ENCODE measurements at regions not wholly inside any gene's neighbourhood (a gene's known extent, or its start where the extent isn't known, plus 50 kb on each side); places are given as distances from the start of the nearest gene placed in this dataset.

DNA sequence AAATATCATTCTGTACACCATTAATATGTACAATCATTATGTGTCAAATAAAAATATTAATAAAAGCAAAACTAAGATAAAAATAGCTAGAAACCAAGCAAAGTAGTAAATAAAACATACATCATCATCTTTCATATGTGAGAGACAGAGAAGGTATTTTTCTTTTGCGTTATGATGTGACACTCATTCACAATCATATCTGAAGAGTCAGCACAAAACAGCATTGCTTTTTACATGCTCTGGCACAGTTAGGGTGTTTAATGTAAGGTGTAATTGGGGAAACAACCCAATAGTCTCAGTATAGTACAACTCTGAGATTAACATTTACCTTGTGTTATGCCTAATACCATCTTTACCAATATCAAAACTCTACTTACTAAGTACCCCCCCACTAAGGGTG, 376.6 kb downstream of the TMA16 start:
- DNase-seq (ENCODE audit: low read depth), result no peak

DNA sequence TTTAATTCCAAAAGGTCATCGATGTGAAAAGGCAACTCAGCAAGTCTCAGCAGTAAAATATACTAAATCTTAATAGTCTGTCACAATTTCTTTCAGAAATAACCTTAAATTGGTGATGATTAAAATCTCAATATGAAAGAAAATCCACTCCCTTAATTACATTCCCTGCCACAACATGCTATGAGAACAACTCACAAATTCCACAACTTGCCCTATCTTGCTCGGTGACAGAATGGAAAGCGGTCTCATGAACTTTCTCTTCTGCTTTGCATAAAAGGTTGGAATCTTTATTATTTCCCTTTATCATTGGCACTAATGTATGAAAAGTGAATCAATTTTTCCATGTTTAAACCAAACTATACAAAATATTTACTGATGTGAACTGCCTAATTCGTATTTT, 380.8 kb downstream of the TMA16 start:
- no peak for DNase-seq (ENCODE audit: low read depth)

DNA sequence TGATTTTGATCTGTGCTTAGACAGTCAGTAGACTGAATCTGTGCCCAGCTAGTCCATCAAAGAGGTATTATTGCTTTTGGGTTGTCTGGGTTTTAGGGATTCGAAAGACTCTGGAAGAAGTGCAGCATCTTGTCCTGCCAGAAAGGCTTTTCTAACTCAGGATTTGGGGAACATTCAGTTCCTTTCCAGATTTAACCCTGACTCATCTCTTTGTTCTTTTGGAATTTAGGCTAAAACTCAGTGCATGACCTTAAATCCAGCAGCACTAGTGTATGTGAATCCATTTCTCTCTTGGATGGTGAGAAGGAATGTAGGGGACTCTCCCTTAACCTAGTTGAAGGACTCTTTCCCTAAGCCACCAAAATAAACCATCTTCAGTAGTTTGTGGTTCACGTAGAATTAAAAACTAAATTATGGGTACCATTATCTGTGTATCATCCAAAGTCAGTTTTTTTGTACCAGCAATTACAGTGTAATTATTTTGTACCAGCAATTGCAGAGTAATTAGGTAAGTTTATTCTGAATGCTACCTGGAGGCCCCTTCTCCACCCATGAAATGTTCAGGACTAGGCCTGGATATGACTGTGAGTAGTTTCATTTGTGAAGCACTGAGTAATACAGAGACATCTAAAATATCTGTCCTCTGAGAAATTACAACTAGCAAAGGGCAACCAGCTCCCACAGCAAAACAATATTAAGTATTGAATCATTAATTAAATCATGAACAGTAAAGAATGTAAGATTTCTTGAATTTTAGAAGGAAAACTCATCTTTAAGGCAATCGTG, 384.0 kb downstream of the TMA16 start:
- DNase-seq (ENCODE audit: low read depth), result no peak

DNA sequence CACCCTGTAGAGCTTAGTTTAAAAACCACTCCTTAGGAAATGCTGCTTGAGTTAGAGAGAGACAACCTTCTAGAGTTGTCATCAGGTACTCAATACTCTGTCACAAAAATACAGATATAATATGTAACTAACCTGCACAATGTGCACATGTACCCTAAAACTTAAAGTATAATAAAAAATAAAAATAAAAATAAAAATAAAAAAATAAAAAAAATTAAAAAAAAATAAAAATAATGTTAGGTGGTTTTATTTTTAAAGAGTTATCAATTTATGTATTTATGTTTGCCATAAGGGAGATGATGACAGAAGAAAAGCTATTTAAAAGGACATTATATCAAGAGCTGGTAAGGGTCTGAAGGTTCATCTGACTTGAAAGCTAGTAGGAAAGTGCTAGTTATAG, 397.9 kb downstream of the TMA16 start:
- DNase-seq (ENCODE audit: low read depth), result no peak

- no peak for DNase-seq (ENCODE audit: low read depth)
Measured at GRCh38 chr4:163895378-163896005, 401.0 kb downstream of the TMA16 start.

GRCh38 chr4:163901319-163901718, 406.8 kb downstream of the TMA16 start:
- no peak for DNase-seq (ENCODE audit: low read depth)

GRCh38 chr4:163902417-163902816, 407.9 kb downstream of the TMA16 start:
- no peak for DNase-seq (ENCODE audit: low read depth)

DNA sequence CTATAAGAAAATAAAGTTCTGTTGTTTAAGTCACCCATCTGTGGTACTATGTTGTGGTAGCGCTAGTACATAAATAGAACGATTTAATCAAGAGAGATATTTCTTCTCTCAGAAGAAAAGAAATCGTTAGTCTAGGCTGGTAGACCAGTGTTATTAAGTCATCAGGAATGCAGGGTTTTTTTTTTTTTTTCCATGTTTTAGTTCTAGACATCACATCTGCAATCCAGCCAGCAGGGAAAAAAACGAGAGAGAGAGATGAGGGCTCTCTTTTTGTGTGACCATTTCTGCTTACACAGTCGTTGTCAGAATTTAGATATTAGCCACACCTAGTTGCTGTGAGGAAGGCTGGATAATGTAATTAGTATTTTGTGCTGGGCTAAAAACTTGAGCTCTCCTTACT, 417.4 kb downstream of the TMA16 start:
- no peak for DNase-seq (ENCODE audit: low read depth)

DNA sequence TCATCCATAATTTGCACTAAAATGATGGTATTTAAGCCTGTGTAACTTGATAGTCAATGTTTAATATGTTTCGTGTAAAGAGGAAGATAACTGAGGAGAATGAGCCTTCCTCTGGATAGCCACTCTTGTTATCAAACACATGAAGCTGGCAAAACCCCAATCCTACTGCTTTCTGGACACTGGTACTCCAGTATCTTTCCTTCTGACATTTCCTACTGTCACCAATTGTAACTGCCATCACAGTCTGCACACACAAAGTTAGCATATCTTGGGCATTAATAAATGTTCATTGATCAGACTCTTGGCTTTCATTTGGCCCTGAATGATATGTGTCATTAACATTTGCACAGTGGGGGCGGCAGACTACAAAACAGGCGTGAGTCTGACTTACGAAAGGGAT, 419.1 kb downstream of the TMA16 start:
- DNase-seq (ENCODE audit: low read depth), result no peak

- no peak for DNase-seq (ENCODE audit: low read depth)
Measured at GRCh38 chr4:163915896-163916295, 421.4 kb downstream of the TMA16 start.

GRCh38 chr4:163920426-163920825, 425.9 kb downstream of the TMA16 start:
- DNase-seq (ENCODE audit: low read depth), result no peak

- DNase-seq (ENCODE audit: low read depth), result no peak
Measured at GRCh38 chr4:163922302-163922701, 427.8 kb downstream of the TMA16 start.

DNA sequence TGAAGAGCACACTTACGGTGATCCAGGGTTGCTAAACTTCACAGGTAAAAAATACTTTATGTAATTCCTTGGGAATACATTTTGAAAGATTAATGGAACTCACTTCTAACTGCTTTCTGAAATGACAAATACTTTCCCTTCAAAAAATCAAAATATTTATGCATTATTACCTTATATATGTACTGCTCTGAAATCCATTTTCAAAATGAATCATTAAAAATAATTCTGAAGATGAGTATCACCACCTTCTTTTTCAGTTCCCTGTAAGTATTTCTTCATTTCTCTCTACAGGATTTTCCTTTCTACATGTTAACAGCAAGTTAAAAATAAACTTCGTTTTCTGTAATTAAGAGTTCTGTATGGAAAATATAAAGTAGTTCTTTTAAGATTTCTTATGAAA, 428.6 kb downstream of the TMA16 start:
- no peak for DNase-seq (ENCODE audit: low read depth)

DNA sequence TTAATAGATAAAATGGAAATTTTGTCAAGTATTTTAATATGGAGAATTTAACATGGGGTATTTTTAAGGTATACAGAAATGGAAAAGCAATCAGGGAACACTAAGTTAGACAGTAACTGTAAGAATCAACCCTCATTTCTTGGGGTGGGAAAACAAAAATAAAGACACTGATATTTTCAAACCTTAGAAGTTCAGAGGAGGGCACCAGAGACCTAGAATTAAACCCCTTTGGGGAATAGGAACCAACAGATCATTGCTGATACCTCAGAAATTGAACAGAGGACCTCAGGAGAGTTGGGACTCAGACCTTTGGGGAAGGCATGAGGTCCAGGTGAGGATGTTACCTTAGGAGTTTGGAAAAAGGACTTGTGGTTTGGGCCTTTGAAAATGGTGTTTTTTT, 435.6 kb downstream of the TMA16 start:
- DNase-seq (ENCODE audit: low read depth), result no peak

DNA sequence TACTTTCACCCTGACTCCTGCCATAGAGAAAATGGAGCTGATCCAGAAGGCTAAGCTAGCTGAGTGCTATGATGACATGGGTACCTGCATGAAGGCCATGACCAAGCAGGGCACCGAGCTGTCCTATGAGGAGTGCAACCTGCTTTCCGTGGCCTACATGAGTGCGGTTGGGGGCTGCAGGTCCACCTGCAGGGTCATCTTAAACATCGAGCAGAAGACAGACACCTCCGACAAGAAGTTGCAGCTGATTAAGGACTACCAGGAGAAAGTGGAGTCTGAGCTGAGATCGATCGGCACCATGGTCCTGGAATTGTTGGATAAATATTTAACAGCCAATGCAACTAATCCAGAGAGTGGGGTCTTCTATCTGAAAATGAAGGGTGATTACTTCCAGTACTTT, 438.0 kb downstream of the TMA16 start:
- no peak for DNase-seq (ENCODE audit: low read depth)

DNA sequence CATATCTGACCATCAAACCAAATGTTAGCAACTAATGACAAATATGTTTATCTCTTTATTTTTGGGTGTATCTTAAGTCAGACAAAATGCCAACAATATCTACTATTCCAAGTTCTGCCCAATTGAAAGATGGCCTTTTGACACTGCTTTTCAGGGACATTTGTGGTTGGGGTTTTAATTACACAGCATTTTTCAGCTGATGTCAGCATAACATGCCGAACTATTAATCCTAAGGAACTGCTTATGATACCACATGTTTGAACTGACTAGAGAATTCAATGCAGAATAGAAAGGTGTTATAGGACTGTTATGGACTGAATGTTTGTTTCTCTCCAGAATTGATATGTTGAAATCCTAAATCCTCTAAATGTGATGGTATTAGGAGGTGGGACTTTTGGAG, 445.1 kb downstream of the TMA16 start:
- DNase-seq (ENCODE audit: low read depth), result no peak

- no peak for DNase-seq (ENCODE audit: low read depth)
Measured at GRCh38 chr4:163941221-163941905, 446.9 kb downstream of the TMA16 start.

DNA sequence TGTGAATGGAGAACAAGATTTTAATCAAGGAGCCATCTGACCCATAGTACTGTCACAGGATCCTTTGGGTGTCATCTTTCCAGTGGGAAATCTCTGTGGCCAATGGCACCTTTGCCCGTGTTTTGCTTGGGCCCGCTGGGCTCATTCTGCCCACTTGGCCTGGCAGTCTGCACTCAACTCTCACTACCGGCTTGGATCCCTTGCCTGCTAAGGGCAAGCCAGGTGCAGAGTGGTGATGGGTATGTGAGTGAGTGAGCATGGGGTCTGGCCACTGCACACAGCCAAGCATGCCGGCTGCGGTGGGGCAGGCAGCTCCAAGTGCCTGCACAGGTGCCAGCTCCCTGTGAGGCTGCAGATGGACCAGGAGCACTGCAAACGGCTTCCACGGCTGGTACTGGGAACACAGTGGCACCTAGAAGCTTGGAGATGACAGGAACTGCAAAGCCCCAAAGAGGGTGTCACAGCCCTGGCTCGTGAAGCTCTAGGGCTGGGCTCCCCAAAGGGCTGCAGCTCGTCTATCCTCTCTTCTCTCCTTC, 454.5 kb downstream of the TMA16 start:
- no peak for DNase-seq (ENCODE audit: low read depth)

- DNase-seq (ENCODE audit: low read depth), result no peak
Measured at GRCh38 chr4:163949976-163950601, 455.6 kb downstream of the TMA16 start.

- no peak for DNase-seq (ENCODE audit: low read depth)
Measured at GRCh38 chr4:163955288-163955687, 460.8 kb downstream of the TMA16 start.

DNA sequence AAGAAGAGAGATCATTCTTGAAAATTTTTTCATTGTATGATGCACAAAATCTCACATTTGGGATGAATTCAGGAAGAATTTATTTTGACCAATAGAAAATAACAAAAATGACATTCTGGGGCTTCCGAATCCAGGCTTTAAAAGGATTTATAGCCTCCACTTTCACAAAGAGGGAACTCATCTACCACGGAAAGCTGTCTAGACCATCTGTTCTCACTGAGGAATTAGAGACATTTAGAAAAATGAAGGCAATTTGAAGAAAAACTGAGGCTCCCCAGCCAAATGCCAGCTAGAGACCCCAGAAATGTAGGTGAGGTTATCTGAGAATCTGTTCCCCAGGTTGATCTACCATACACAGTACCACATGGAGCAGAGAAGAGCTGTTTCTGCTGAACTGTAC, 464.3 kb downstream of the TMA16 start:
- no peak for DNase-seq (ENCODE audit: low read depth)

- no peak for DNase-seq (ENCODE audit: low read depth)
Measured at GRCh38 chr4:163959932-163960331, 465.4 kb downstream of the TMA16 start.

DNA sequence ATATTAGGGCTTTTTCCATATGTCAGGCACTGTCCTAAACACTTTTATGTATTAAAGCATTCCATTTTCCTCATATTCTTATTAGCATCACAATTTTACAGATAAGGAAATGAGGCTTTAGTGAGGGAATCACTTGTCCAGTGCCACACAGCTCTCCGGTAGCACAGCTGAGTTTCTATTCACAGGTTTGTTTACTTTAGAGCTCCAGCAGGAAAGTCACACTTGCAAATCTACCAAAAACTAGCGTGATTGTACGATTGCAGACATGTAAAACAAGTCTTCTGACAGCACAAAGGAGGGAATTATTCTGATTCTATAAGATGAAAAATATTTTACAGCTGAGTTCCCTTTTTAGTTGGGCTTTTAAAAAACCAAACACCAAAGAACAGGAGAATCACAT, 472.1 kb downstream of the TMA16 start:
- no peak for DNase-seq (ENCODE audit: low read depth)
